HG02973 (cell line): ENCODE measurements at regions not wholly inside any gene's neighbourhood (a gene's known extent, or its start where the extent isn't known, plus 50 kb on each side); places are given as distances from the start of the nearest gene placed in this dataset.
"Not testable (repeated sequence)": the region's sequence is repeated elsewhere in the genome, so short reads cannot be mapped to it uniquely, and the experiment has no call there.

Source experiments
- ATAC-seq: cut with Tn5 transposase; IDR thresholded peaks from one replicate; pipeline ENCODE4 v1.9.1; 2021; ENCODE audit warnings: moderate library complexity; ENCODE audit not compliant: unreplicated experiment

- ATAC-seq, result not testable (repeated sequence)
Observed at GRCh38 chr10:71108042-71108441, 104.3 kb upstream of the UNC5B start.

GRCh38 chr10:71112138-71112785, 100.1 kb upstream of the UNC5B start:
- ATAC-seq, result no peak

GRCh38 chr10:71116426-71116825, 95.9 kb upstream of the UNC5B start:
- no peak for ATAC-seq

- not testable (repeated sequence) for ATAC-seq
Observed at GRCh38 chr10:71117589-71117988, 94.8 kb upstream of the UNC5B start.

GRCh38 chr10:71123023-71123422, 89.3 kb upstream of the UNC5B start:
- no peak for ATAC-seq

GRCh38 chr10:71124921-71125748, 87.2 kb upstream of the UNC5B start:
- ATAC-seq, result no peak

- no peak for ATAC-seq
Observed at GRCh38 chr10:71125749-71126107, 86.6 kb upstream of the UNC5B start.

- no peak for ATAC-seq
Observed at GRCh38 chr10:71126432-71126831, 85.9 kb upstream of the UNC5B start.

GRCh38 chr10:71127104-71127503, 85.3 kb upstream of the UNC5B start:
- no peak for ATAC-seq

- ATAC-seq, result no peak
Observed at GRCh38 chr10:71127773-71128172, 84.6 kb upstream of the UNC5B start.

- no peak for ATAC-seq
Observed at GRCh38 chr10:71128311-71128980, 83.9 kb upstream of the UNC5B start.

- ATAC-seq, result no peak
Observed at GRCh38 chr10:71131096-71131495, 81.3 kb upstream of the UNC5B start.

GRCh38 chr10:71131508-71132088, 80.8 kb upstream of the UNC5B start:
- ATAC-seq, result no peak

GRCh38 chr10:71132321-71132810, 80.0 kb upstream of the UNC5B start:
- ATAC-seq, result no peak

- no peak for ATAC-seq
Observed at GRCh38 chr10:71133710-71134686, 78.4 kb upstream of the UNC5B start.

GRCh38 chr10:71134732-71135211, 77.6 kb upstream of the UNC5B start:
- no peak for ATAC-seq

GRCh38 chr10:71135236-71135635, 77.1 kb upstream of the UNC5B start:
- ATAC-seq, result no peak

- no peak for ATAC-seq
Observed at GRCh38 chr10:71136036-71136721, 76.2 kb upstream of the UNC5B start.

GRCh38 chr10:71137701-71138100, 74.7 kb upstream of the UNC5B start:
- no peak for ATAC-seq
